ENCODE measurements at regions not wholly inside any gene's neighbourhood (a gene's known extent, or its start where the extent isn't known, plus 50 kb on each side); places are given as distances from the start of the nearest gene placed in this dataset.

DNA sequence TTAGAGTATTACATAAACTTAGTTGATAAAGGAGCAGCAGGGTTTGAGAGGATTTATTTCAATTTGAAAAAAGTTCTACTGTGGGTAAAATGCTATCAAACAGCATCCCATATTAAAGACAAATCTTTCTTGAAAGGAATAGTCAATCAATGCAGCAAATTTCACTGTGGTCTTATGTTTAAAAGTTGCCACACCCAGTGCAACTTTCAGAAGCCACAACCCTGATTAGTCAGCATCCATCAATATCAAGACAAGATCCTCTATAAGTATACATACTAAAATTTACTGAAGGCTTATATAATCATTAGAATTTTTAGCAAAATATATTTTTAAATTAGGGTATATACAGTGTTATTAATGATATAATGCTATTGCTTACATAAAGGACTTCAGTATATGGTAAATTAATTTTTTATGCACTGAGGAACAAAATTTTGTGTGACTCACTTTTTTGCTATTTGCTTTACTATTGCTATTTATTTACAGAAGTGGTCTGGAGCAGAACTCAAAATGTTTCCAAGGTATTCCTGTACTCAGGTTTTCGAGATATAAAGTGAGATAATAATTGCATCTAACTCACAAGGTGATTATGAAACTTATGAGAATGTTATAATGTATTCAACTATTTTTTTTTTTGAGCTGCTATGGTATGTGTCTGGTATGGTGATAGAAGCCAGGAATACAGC is 1127.6 kb downstream of the ADGRL3 start:
- no TSS peak for BruUV-seq (replicated peaks)
- no peak for FAIRE-seq
- no peaks in the 10 kb centered on the region for H4K20me1 ChIP-seq (ENCODE audit: insufficient read depth, low read length)
- H3K27me3 ChIP-seq (ENCODE audit: control insufficient read depth in 1 of 2, insufficient read depth in 2 of 2, low read length in 2 of 2) = no peaks in the 10 kb centered on the region
- H3K4me1 ChIP-seq (ENCODE audit: insufficient read depth, low read length) = no peaks in the 10 kb centered on the region
- H3K79me2 ChIP-seq (ENCODE audit: insufficient read depth, low read length) = no peaks in the 10 kb centered on the region
- H3K27ac ChIP-seq (ENCODE audit: extremely low read length, insufficient read depth, low read length) = no peak overlapping the region
- no peak overlapping the region for H3K4me2 ChIP-seq (ENCODE audit: low read depth, low read length)
- ChIA-PET POLR2A (no interaction called here), CTCF (ENCODE audit: low intra/inter-chr PET ratio, low total read pairs) (no interaction called here)
- DNase-seq (ENCODE audit: low spot score) = no peak
- H3K9ac ChIP-seq (ENCODE audit: insufficient read depth, low read depth, low read length) = no peak overlapping the region
- H3K36me3 ChIP-seq (replicated peaks in 1 of 2; ENCODE audit: control insufficient read depth in 1 of 2, insufficient read depth in 2 of 2, low read length in 2 of 2) = no peaks in the 10 kb centered on the region
- peaks cover 19% of the 10 kb centered on the region for H3K9me3 ChIP-seq (ENCODE audit: low read length)
- in situ Hi-C loops (cut with HindIII; ENCODE audit: extremely low pct_ligation_motif_present, low pct_unique_long_range_greater_than_20kb) = no loop called here
- no peak for TF ChIP-seq ARID5B (CRISPR knock-in tag; IDR thresholded peaks at IDR 0.05)
- no peak for TF ChIP-seq ZNF382 (CRISPR knock-in tag; IDR thresholded peaks at IDR 0.05; ENCODE audit: borderline replicate concordance)
- no peak for TF ChIP-seq STAT5B (CRISPR knock-in tag; IDR thresholded peaks at IDR 0.05)
- no peak for TF ChIP-seq NFIB (CRISPR knock-in tag; IDR thresholded peaks at IDR 0.05; ENCODE audit: borderline replicate concordance)
- no peak for TF ChIP-seq HNRNPLL (IDR thresholded peaks at IDR 0.05; ENCODE audit: low read depth, low read length, poor library complexity, severe bottlenecking)
- H2AFZ ChIP-seq (ENCODE audit: low read length) = no peak overlapping the region
- WGBS (ENCODE audit: low lambda C conversion rate) = 0% methylated on average over 1 of the region's 1 CpG
- intact Hi-C loops (cut with micrococcal nuclease; ENCODE audit: unreplicated experiment) = no loop called here
- no peak for ATAC-seq
- no peak overlapping the region for H3K4me3 ChIP-seq (replicated peaks in 1 of 3; ENCODE audit: insufficient read depth in 1 of 3, low read depth in 2 of 3, low read length in 3 of 3)

All from HepG2 (cell line).